Mononuclear cell (primary cell): ENCODE measurements at regions not wholly inside any gene's neighbourhood (a gene's known extent, or its start where the extent isn't known, plus 50 kb on each side); places are given as distances from the start of the nearest gene placed in this dataset.

ENCODE experiments used
- H3K27me3 ChIP-seq: 2 replicates; pipeline ENCODE4 v1.6.0; 2011; ENCODE audit warnings: low read length, control low read depth; ENCODE audit not compliant: insufficient read depth
- H3K4me1 ChIP-seq: 2 replicates; pipeline ENCODE4 v1.5.1; 2011; ENCODE audit warnings: mild to moderate bottlenecking, low read length, control low read depth; ENCODE audit not compliant: insufficient read depth
- H3K4me3 ChIP-seq: 2 replicates; pipeline ENCODE4 v1.5.1; 2011; ENCODE audit warnings: mild to moderate bottlenecking, low read length, moderate library complexity
- H3K9me3 ChIP-seq: 2 replicates; pipeline ENCODE4 v1.5.1; 2011; ENCODE audit warnings: low read depth, mild to moderate bottlenecking, control low read depth, low read length

DNA sequence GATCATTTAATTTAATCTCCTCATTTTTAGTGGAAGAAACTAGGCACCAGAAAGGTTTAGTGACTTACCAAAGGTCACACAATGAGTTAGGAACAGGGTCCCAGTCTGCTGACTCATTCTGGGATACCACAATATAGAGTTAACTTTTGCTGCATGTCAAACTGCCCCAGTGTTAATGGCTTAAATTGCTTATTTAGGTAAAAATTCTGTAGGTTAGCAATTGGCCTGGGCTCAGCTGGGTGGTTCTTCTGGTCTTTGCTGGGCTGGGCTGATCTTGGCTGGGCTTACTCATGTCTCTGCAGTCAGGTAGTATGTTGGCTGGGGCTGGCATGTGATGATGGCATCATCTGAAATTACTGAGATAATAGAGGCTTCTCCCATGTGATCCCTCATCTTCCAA lies 111.6 kb downstream of the EMX2 start:
- no peaks in the 10 kb centered on the region for H3K9me3 ChIP-seq
- H3K4me1 ChIP-seq: no peaks in the 10 kb centered on the region
- no peaks in the 10 kb centered on the region for H3K27me3 ChIP-seq
- H3K4me3 ChIP-seq: no peak overlapping the region

GRCh38 chr10:117656385-117657367 lies 114.1 kb downstream of the EMX2 start:
- Histone ChIP-seq H3K4me1 (no peaks in the 10 kb centered on the region), H3K27me3 (no peaks in the 10 kb centered on the region), H3K9me3 (no peaks in the 10 kb centered on the region), H3K4me3 (no peak overlapping the region)

DNA sequence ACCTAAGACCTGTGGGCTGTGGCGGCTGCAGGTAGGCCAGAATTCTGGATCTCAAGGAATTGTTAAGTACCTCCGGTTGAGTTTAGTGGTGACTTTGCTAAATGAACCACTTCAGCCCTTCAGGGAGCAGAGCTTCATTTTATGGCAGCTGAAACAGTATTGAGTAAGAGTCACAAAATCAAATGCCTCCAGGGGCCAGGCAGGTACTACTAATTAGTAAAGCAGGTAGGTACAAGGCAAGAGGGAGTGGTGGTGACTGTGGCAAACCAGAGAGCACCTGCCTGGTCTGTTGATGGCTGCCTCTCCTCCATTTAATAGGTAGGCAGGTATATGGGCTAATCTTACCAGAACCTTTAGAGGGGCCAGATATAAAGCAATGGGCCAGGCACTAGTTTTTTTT lies 118.8 kb downstream of the EMX2 start:
- Histone ChIP-seq H3K4me1 (no peaks in the 10 kb centered on the region), H3K9me3 (no peaks in the 10 kb centered on the region), H3K4me3 (no peak overlapping the region), H3K27me3 (no peaks in the 10 kb centered on the region)

- Histone ChIP-seq H3K27me3 (no peaks in the 10 kb centered on the region), H3K9me3 (no peaks in the 10 kb centered on the region), H3K4me1 (no peaks in the 10 kb centered on the region), H3K4me3 (no peak overlapping the region)
Observed at GRCh38 chr10:117662126-117662525, 119.6 kb downstream of the EMX2 start.

DNA sequence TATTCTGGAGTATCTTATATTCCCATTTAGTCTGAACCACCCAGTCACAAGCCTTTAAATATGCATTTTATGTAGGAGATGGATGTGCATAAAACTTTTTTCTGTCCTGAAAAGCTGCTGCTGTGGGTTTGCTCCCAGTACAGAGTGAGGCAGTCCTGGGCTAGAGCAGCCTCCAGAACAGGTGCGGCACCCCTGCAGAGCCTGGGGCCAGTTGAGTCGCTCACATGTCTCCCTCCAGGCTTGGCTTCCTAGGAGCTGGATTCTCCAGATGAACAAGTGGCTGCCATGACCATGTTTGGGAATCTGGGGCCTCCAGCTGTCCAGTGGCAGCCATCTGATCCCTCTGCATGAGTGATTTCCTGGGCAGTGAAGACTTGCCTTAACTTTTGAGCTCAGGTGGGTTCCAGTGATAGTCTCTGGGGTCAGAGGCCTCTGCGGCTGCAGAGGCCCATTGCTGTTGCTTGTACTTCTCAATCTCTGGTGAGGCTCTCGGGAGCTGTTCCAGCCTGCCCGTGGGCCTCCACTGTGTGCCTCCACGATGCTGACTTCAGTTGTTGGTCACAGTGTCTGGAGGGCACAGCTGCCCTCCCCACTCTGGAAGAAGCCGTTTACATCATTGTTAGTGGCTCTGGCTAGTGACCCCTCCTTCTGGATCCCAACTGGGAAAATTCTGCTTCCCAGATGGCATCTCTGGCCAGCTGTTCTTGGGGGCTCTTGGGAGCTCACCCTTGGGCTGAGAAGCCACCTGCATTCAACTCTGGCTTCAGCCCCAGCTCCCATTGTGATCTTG lies 120.4 kb downstream of the EMX2 start:
- H3K4me3 ChIP-seq: no peak overlapping the region
- H3K27me3 ChIP-seq: no peaks in the 10 kb centered on the region
- H3K4me1 ChIP-seq: no peaks in the 10 kb centered on the region
- no peaks in the 10 kb centered on the region for H3K9me3 ChIP-seq

DNA sequence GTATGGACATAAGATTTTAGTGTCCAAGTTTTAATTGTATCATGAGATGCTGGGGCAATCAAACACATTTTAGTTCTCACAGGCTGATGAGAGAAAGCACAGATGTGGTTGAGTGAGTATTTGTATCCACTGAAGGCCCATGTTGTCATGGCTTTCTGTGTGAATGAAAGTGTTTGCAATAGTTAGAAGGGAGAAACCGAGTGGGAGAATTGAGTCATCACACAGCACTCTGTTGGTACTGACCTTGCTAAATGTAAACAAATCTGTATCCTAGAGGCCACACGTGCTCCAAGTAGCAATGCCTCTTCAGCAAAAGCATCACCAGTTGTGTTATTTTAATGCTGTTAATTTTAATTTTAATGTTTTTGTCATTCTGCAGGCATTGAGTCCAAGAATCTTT lies 121.2 kb downstream of the EMX2 start:
- no peak overlapping the region for H3K4me3 ChIP-seq
- no peaks in the 10 kb centered on the region for H3K9me3 ChIP-seq
- H3K27me3 ChIP-seq: no peaks in the 10 kb centered on the region
- no peaks in the 10 kb centered on the region for H3K4me1 ChIP-seq

DNA sequence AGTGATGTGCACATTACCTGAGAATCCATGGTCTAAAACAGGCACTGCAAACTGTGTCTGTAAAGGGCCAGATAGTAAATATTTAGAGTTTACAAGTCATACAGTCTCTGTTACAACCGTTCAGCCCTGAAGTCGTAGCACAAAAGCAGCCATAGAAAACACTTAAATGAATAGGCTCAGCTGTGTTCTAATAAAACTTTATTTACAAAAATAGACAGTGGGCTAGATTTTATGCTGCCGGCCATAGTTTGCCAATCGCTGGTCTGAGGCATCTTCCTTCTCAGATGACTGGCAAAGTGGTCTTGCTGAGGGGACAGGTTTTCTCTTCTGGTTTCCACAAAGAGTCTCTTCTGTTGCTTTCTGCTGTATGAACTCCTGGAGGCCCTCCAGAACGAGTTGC lies 121.7 kb downstream of the EMX2 start:
- H3K4me3 ChIP-seq: no peak overlapping the region
- H3K27me3 ChIP-seq: no peaks in the 10 kb centered on the region
- H3K9me3 ChIP-seq: no peaks in the 10 kb centered on the region
- no peaks in the 10 kb centered on the region for H3K4me1 ChIP-seq

DNA sequence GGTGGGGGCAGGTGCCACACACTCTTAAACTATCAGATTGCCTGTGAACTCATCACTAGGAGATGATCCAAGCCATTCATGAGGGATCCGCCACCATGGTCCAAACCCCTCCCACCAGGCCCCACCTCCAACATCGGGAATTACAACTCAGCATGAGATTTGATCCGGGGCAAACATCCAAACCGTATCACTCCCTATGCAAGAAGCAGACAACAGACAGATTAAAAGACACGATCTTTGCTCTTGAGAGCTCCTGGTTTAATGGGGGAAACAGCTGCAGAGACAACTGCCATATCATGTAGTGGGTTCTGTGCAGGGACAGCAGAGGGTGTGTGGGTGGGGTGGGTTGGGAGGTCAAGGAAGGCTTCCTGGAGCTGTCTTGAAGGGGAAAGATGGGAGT lies 123.6 kb downstream of the EMX2 start:
- no peaks in the 10 kb centered on the region for H3K9me3 ChIP-seq
- no peaks in the 10 kb centered on the region for H3K4me1 ChIP-seq
- H3K27me3 ChIP-seq: no peaks in the 10 kb centered on the region
- H3K4me3 ChIP-seq: no peak overlapping the region

DNA sequence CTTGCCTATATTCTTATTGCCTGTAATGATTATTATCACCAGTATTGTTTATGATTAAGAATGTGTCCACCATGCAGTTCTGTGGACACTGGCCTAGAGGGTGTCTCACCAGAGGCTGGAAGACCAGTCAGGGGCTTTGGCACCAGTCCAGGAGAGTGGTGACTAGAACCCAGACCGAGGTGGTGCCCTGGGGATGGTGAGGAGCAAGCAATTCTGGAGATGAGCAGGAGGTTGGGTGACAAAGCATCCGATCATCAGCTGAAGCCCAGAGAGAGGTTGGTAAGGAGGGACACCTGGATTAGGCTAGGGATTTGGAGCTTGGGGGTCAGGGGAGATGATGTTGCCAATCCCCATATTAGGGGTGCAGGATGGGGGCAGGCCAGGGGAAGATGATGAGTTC lies 124.4 kb downstream of the EMX2 start:
- Histone ChIP-seq H3K27me3 (no peaks in the 10 kb centered on the region), H3K4me1 (no peaks in the 10 kb centered on the region), H3K4me3 (no peak overlapping the region), H3K9me3 (no peaks in the 10 kb centered on the region)

DNA sequence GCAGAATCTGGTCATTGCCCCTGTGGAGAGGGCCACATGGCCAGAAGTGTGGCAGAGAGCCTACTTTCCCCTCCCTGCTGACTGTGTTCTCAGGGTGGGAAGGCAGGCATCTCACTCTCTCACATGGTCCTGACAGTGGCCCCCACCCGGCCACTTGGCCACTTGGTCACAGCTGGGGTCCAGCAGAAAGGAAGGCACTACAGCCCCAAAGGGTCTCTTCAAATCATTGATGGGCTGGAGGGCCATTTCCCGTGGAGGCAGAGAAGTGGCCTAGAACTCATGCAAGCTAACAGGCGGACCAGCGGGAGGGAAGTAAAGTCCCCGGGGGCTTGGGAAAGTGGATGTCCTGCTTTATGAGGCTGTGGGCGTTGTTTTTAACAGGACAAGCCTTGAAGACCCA lies 125.3 kb downstream of the EMX2 start:
- Histone ChIP-seq H3K4me3 (no peak overlapping the region), H3K27me3 (no peaks in the 10 kb centered on the region), H3K9me3 (no peaks in the 10 kb centered on the region), H3K4me1 (no peaks in the 10 kb centered on the region)

DNA sequence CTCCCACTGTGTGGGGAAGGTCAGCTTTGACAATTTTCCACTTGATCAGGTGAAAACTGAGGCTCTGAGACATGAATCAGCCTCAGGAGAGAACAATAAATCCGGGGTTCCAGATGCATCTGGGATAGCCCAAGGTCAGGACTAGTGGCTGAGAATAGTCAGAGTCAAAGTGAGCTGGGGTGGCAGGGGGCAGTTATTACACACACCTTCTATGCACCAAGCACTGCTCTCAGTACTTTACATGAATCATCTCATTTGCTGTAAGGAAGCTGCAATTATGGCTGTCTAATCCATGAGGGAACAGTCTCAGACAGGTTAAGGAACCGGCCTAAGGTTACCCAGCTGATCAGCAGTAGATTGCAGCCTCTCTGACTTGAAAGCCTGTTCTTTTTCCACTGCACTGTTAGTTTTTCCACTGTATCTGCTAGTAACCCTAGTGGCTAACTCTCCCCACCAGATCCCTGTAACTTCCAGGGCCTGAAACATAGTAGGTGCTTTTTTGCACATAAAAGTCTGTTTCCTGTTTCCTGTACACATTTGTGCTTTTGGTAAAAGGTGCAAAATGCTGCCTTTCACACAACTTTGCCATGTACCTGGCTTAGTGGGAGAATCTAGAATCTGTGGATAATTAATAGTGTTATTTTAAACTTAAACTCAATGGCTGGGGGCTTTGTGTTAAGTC lies 125.9 kb downstream of the EMX2 start:
- Histone ChIP-seq H3K27me3 (no peaks in the 10 kb centered on the region), H3K4me1 (no peaks in the 10 kb centered on the region), H3K4me3 (no peak overlapping the region), H3K9me3 (no peaks in the 10 kb centered on the region)

GRCh38 chr10:117669122-117669521 lies 126.6 kb downstream of the EMX2 start:
- H3K9me3 ChIP-seq: no peaks in the 10 kb centered on the region
- H3K27me3 ChIP-seq: no peaks in the 10 kb centered on the region
- no peaks in the 10 kb centered on the region for H3K4me1 ChIP-seq
- H3K4me3 ChIP-seq: no peak overlapping the region

DNA sequence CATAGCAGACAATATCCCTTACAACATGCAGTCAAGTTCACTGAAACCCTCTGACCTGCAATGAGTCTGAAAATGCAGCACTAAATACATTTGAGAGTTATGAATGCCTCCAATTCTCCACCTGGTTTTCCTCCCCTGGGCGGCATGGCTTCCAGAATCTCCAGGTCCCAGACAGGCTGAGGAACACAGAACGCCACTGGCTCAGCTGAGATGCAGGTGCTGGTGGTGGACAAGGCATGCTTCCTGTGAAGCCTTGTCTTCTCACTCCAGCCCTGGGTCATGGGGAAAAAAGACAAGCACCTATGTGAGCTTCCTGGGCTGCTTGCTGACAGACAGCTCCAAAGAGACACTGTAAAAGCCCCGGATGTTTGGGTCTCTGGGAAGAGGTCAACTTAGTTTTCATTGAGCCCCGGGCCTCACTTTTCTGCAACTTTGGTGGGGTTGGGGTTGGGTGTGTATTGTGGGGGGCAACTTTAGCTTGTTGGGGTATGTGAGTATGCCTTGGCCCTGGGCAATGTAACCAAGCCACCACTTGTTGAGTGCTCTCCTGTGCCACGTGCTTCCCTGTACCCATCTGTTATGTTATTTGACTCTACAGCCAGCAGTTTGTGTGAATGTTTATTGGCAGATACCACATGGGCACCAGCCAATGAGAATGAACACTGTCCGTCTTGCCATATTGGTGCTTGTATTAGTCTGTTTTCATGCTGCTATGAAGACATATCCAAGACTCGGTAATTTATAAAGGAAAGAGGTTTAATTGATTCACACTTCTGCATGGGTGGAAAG lies 127.8 kb downstream of the EMX2 start:
- Histone ChIP-seq H3K4me3 (no peak overlapping the region), H3K27me3 (peaks cover 4% of the 10 kb centered on the region), H3K4me1 (no peaks in the 10 kb centered on the region), H3K9me3 (no peaks in the 10 kb centered on the region)

- Histone ChIP-seq H3K4me1 (no peaks in the 10 kb centered on the region), H3K27me3 (peaks cover 10% of the 10 kb centered on the region)
Observed at GRCh38 chr10:117673230-117674010, 130.9 kb downstream of the EMX2 start.

More at GRCh38 chr10:117673230-117674010, 130.9 kb downstream of the EMX2 start:
- H3K9me3 ChIP-seq: no peaks in the 10 kb centered on the region
- H3K4me3 ChIP-seq: no peak overlapping the region
